BLaER1 (cell line): ENCODE measurements at regions not wholly inside any gene's neighbourhood (a gene's known extent, or its start where the extent isn't known, plus 50 kb on each side); places are given as distances from the start of the nearest gene placed in this dataset.

Experiments
- H3K27ac ChIP-seq: shearing (Covaris generic); formaldehyde crosslinking; 2 replicates; pipeline ENCODE4 v1.8.1; 2022
- H3K27me3 ChIP-seq: shearing (Covaris generic); formaldehyde crosslinking; 2 replicates; pipeline ENCODE4 v1.8.1; 2022
- H3K36me3 ChIP-seq: shearing (Covaris generic); formaldehyde crosslinking; 2 replicates; pipeline ENCODE4 v1.8.1; 2022
- H3K4me1 ChIP-seq: shearing (Covaris generic); formaldehyde crosslinking; 2 replicates; pipeline ENCODE4 v1.8.1; 2022
- H3K4me2 ChIP-seq: shearing (Covaris generic); formaldehyde crosslinking; 2 replicates; pipeline ENCODE4 v1.8.1; 2022
- H3K4me3 ChIP-seq: shearing (Covaris generic); formaldehyde crosslinking; 2 replicates; pipeline ENCODE4 v1.8.1; 2022
- H3K9ac ChIP-seq: shearing (Covaris generic); formaldehyde crosslinking; 2 replicates; pipeline ENCODE4 v1.8.1; 2022
- H3K9me3 ChIP-seq: shearing (Covaris generic); formaldehyde crosslinking; 2 replicates; pipeline ENCODE4 v1.8.1; 2022
- H4K20me1 ChIP-seq: shearing (Covaris generic); formaldehyde crosslinking; 2 replicates; pipeline ENCODE4 v1.8.1; 2022
- Cebpa-rat ChIP-seq: shearing (Covaris generic); IDR thresholded peaks from 2 replicates; pipeline ENCODE4 v1.8.1; 2022

- Histone ChIP-seq H3K27me3 (no peaks in the 10 kb centered on the region), H4K20me1 (no peaks in the 10 kb centered on the region), H3K36me3 (no peaks in the 10 kb centered on the region), H3K4me1 (peaks cover 87% of the 10 kb centered on the region), H3K4me2 (peak overlapping the region; percentile 87), H3K9me3 (no peaks in the 10 kb centered on the region), H3K27ac (peak overlapping the region; percentile 58), H3K4me3 (peak overlapping the region; percentile 38), H3K9ac (no peak overlapping the region)
- TF ChIP-seq Cebpa-rat, result no peak
Observed at GRCh38 chr11:45092901-45093760, 53.3 kb upstream of the PRDM11 start.

- peaks cover 87% of the 10 kb centered on the region for H3K4me1 ChIP-seq
- no peaks in the 10 kb centered on the region for H3K9me3 ChIP-seq
- H3K9ac ChIP-seq, result no peak overlapping the region
- no peaks in the 10 kb centered on the region for H3K27me3 ChIP-seq
- peak overlapping the region; percentile 58 for H3K27ac ChIP-seq
- H3K4me2 ChIP-seq, result peak overlapping the region; percentile 87
- H4K20me1 ChIP-seq, result no peaks in the 10 kb centered on the region
- no peaks in the 10 kb centered on the region for H3K36me3 ChIP-seq
- TF ChIP-seq Cebpa-rat, result no peak
- H3K4me3 ChIP-seq, result peak overlapping the region; percentile 38
Observed at GRCh38 chr11:45093761-45094455, 52.5 kb upstream of the PRDM11 start.

GRCh38 chr11:45094958-45095690 lies 51.3 kb upstream of the PRDM11 start:
- Histone ChIP-seq H4K20me1 (no peaks in the 10 kb centered on the region), H3K4me2 (peak overlapping the region; percentile 67), H3K27ac (peak overlapping the region; percentile 42; the same call in 1 of the 2 replicates), H3K9ac (no peak overlapping the region), H3K9me3 (no peaks in the 10 kb centered on the region), H3K4me3 (no peak overlapping the region), H3K27me3 (no peaks in the 10 kb centered on the region), H3K36me3 (no peaks in the 10 kb centered on the region), H3K4me1 (peaks cover 87% of the 10 kb centered on the region)
- TF ChIP-seq Cebpa-rat, result no peak

GRCh38 chr11:45095691-45096010 lies 50.8 kb upstream of the PRDM11 start:
- Histone ChIP-seq H3K9ac (no peak overlapping the region), H3K4me2 (peak overlapping the region; percentile 67), H3K36me3 (no peaks in the 10 kb centered on the region), H3K4me1 (peaks cover 87% of the 10 kb centered on the region), H3K27ac (no peak overlapping the region), H3K27me3 (no peaks in the 10 kb centered on the region), H4K20me1 (no peaks in the 10 kb centered on the region), H3K4me3 (no peak overlapping the region), H3K9me3 (no peaks in the 10 kb centered on the region)
- TF ChIP-seq Cebpa-rat, result no peak

- Histone ChIP-seq H3K4me3 (no peak overlapping the region), H3K36me3 (no peaks in the 10 kb centered on the region), H3K9me3 (no peaks in the 10 kb centered on the region), H3K4me2 (no peak overlapping the region), H3K9ac (no peak overlapping the region), H3K27ac (no peak overlapping the region), H3K4me1 (peaks cover 82% of the 10 kb centered on the region), H3K27me3 (no peaks in the 10 kb centered on the region), H4K20me1 (no peaks in the 10 kb centered on the region)
- no peak for TF ChIP-seq Cebpa-rat
Observed at GRCh38 chr11:45096636-45097035, 49.8 kb upstream of the PRDM11 start.
